ENCODE measurements at regions not wholly inside any gene's neighbourhood (a gene's known extent, or its start where the extent isn't known, plus 50 kb on each side); places are given as distances from the start of the nearest gene placed in this dataset.
A peak's percentile ranks its signal among the peaks of the same experiment; 100 is the strongest.

- no peak for DNase-seq
- TF ChIP-seq CTCF (IDR thresholded peaks at IDR 0.05): no peak
- peaks cover 0 to 3% (median 0%) of the 10 kb centered on the region in 9 donors for H3K4me1 ChIP-seq
- intact Hi-C loops (cut with DNase I): no loop called here
- H3K36me3 ChIP-seq: no peaks in the 10 kb centered on the region
- H3K4me3 ChIP-seq: no peak overlapping the region
- H3K27ac ChIP-seq: no peak overlapping the region
- peak in 2 of 8 donors; percentile 23 to 55 for ATAC-seq
- no peaks in the 10 kb centered on the region for H3K9me3 ChIP-seq
- H3K27me3 ChIP-seq: no peaks in the 10 kb centered on the region
Measured at GRCh38 chr3:153679714-153680113, 441.5 kb upstream of the ARHGEF26 start.

- intact Hi-C loops (cut with DNase I): no loop called here
- Histone ChIP-seq H3K4me1 (peaks cover 0 to 3% (median 0%) of the 10 kb centered on the region in 9 donors), H3K36me3 (no peaks in the 10 kb centered on the region), H3K27me3 (no peaks in the 10 kb centered on the region), H3K27ac (no peak overlapping the region), H3K9me3 (no peaks in the 10 kb centered on the region), H3K4me3 (no peak overlapping the region)
- DNase-seq (no peak), ATAC-seq (no peak)
- TF ChIP-seq CTCF (IDR thresholded peaks at IDR 0.05): no peak
- WGBS, 2 donors: 78 to 85% methylated on average over 1 of the region's 1 CpG
Measured at GRCh38 chr3:153680526-153680925, 440.7 kb upstream of the ARHGEF26 start.

- no peak for DNase-seq
- H3K27ac ChIP-seq: no peak overlapping the region
- H3K27me3 ChIP-seq: no peaks in the 10 kb centered on the region
- TF ChIP-seq CTCF (IDR thresholded peaks at IDR 0.05): no peak
- no peaks in the 10 kb centered on the region for H3K9me3 ChIP-seq
- H3K4me1 ChIP-seq: peaks cover 0 to 3% (median 0%) of the 10 kb centered on the region in 9 donors
- no peak for ATAC-seq
- 85 to 92% methylated on average over 1 of the region's 1 CpG for WGBS, 2 donors
- H3K4me3 ChIP-seq: no peak overlapping the region
- intact Hi-C loops (cut with DNase I): no loop called here
- H3K36me3 ChIP-seq: no peaks in the 10 kb centered on the region
Measured at GRCh38 chr3:153681057-153681456, 440.1 kb upstream of the ARHGEF26 start.

GRCh38 chr3:153688301-153689120 lies 432.7 kb upstream of the ARHGEF26 start:
- 79 to 81% methylated on average over 3 of the region's 3 CpGs for WGBS, 2 donors
- Histone ChIP-seq H3K4me1 (no peaks in the 10 kb centered on the region), H3K4me3 (no peak overlapping the region), H3K27ac (no peak overlapping the region), H3K27me3 (no peaks in the 10 kb centered on the region), H3K9me3 (no peaks in the 10 kb centered on the region), H3K36me3 (no peaks in the 10 kb centered on the region)
- TF ChIP-seq CTCF (IDR thresholded peaks at IDR 0.05): no peak
- ATAC-seq: no peak
- intact Hi-C loops (cut with DNase I): no loop called here
- DNase-seq: no peak
